DMS114 treated with DMSO at 0.1 percent for 48 hours (cell line): ENCODE measurements at regions not wholly inside any gene's neighbourhood (a gene's known extent, or its start where the extent isn't known, plus 50 kb on each side); places are given as distances from the start of the nearest gene placed in this dataset.

Source experiments
- DNase-seq: peaks from one replicate; lab custom pipeline; 2025; ENCODE audit not compliant: unreplicated experiment; lab: John Stamatoyannopoulos, UW

- DNase-seq, result no peak
Measured at GRCh38 chr3:117893638-117894037, 1141.0 kb downstream of the IGSF11 start.

GRCh38 chr3:117898722-117899522 is 1135.7 kb downstream of the IGSF11 start:
- DNase-seq, result no peak

- DNase-seq, result no peak
Measured at GRCh38 chr3:117903226-117903625, 1131.4 kb downstream of the IGSF11 start.

- no peak for DNase-seq
Measured at GRCh38 chr3:117910820-117911521, 1123.7 kb downstream of the IGSF11 start.

DNA sequence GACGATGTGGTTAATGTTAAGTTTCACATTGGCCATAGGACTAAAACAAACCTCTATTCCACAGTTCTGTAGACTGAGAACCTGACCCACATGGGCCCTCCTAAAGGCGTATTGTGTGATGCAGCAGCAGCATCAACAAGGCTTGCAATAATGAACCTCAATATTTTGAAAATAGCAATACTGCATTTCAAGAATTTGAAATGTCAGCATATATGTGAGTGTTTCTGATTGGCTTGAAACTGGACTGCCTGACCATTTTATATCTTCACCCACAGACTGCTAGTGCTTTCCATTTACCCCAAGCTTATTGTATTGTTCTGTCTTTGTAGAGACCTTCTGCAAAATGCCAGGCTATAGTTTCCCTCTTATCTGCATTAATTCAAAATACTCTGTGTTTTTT is 1122.3 kb downstream of the IGSF11 start:
- DNase-seq, result no peak

GRCh38 chr3:117914540-117915100 is 1120.0 kb downstream of the IGSF11 start:
- no peak for DNase-seq

DNA sequence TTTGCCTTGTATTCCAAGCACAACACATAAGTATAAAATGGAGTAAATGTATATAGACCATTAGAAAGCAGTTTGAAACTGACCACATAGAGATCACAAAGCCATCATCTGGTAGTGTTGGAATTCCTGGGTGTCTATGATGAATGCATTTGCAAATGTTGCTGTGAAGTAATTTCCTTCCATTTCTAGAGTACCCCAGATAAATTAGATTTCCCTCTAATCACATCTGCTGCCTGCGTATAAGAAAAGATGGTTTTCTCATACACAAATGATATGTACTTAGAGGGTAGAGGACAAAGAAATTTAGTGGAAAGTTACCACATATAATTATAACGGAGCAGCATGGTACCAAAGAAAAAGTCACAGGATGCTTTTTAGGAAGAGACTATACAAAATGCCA is 1117.8 kb downstream of the IGSF11 start:
- DNase-seq, result no peak

DNA sequence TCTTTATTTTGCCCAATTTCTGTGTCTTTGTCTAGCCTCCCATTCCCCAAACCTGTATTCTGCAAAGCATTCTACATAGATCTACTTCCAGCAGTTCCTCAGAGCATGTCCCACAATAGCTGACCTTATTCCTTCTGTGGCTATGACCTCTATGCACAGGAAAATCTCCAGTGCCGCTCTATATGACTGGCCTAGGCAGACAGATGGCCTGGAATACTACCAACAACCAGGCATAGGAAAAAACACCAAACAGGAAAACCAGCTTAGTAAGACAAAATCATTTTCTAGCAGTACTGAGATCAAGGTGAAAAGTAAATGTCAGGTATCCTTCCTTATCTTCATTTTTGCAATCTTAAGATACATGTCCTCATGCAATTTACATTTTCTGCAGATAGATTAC is 1115.0 kb downstream of the IGSF11 start:
- no peak for DNase-seq

DNA sequence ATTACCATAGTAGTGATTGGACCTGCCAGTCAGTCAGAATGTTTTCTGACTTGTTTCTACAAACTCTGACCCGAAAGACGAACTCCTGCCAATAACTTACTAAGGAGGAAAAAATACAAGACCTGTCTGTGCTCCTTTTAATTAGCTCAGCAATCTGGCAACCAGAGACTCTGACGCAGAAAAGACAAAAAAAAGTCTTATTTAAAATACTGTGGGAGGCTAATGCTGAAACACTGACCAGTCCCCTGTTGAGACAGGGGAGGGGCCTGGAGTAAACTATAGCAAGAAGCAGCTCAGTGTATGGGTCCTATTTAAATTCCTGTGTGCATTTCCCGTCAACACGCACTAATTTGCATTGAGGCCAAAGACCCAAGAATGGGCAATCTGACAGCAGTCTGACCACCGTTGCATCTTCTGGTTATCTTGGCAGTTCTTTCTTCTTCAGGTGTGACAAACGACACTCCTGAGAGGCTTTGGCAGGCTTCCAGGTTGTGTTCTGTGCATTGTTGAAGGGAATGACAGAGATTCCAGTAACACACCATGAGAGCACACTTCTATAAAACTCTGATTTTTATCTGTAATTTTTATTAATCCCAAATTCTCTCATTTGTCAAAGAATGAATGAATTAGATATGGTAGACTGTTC is 1114.3 kb downstream of the IGSF11 start:
- no peak for DNase-seq

GRCh38 chr3:117921411-117921810 is 1113.2 kb downstream of the IGSF11 start:
- no peak for DNase-seq

DNA sequence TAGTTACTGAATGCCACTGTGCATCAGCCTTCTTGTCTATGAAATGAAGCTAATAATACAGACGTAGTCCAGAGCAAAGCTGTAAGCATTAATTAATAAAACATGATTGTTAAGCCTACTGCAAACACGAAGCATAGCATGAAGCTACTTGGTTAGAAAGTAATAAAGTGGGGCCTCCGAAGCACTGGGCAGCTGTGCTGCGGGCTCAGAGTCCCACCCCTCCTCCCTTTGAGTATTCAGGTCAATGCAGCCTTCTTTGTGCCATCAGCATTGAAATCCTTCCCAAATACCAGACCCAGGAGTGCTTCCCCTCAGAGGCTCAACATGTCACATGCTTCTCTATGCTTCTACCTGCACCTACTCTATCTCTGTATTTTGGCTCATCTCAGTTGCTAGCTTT is 1112.6 kb downstream of the IGSF11 start:
- DNase-seq, result no peak

- no peak for DNase-seq
Measured at GRCh38 chr3:117926819-117927218, 1107.8 kb downstream of the IGSF11 start.

- DNase-seq, result no peak
Measured at GRCh38 chr3:117927825-117928224, 1106.8 kb downstream of the IGSF11 start.

DNA sequence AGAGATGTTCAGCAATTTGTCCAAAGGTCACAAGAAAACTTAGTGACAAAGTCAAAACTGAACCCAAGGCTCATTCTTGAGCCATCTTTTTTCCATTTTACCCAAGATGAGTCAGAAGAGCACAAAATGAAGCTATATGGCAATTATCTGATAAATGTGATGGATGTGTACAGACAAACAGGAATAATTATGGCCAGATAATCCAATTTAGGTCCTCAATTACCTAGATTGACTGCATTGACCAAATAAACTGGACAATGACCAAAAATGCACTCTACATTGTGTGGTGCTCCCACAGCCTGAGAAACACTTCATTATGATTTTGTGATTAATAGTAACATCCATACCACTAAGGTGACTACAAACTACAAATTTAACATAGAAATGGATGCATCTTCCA is 1105.8 kb downstream of the IGSF11 start:
- DNase-seq, result no peak

- no peak for DNase-seq
Measured at GRCh38 chr3:117932441-117932840, 1102.2 kb downstream of the IGSF11 start.

DNA sequence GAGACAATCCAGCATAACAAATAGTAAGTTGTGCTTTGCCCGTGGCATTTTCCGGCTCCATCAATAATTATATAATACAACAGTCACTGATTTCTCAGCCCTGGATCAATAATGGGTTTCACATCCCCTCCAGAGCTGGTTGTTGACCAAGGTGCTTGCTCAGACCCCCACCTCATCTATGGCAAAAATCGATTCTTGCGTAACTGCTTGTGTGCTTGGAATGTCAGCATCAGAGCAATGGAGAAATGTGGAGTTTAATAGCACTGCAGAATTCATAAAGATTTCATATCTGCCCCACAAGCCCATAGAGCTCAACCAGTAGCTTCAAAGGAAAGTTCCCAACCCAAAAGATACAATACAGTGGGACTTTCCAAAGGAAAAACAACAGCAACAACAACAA is 1098.5 kb downstream of the IGSF11 start:
- DNase-seq, result no peak

DNA sequence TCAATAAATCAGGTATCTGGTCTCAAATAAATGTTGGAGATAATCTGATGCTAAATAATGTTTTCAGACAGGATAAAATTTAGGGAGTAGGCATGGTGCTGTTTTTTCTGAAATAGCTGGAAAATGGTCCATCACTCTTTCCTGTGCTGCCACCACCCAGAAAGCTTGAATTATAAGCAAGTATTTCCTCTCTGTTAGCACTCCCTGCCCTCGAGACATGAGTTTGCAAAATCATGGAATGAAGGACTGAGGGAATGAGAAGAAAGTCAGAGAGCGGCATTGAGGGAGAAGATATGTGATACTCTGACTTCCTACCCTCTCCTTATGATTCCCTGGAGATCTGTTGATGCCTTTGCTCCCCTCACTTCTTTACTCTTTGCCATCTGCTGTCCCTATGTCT is 1095.7 kb downstream of the IGSF11 start:
- no peak for DNase-seq

DNA sequence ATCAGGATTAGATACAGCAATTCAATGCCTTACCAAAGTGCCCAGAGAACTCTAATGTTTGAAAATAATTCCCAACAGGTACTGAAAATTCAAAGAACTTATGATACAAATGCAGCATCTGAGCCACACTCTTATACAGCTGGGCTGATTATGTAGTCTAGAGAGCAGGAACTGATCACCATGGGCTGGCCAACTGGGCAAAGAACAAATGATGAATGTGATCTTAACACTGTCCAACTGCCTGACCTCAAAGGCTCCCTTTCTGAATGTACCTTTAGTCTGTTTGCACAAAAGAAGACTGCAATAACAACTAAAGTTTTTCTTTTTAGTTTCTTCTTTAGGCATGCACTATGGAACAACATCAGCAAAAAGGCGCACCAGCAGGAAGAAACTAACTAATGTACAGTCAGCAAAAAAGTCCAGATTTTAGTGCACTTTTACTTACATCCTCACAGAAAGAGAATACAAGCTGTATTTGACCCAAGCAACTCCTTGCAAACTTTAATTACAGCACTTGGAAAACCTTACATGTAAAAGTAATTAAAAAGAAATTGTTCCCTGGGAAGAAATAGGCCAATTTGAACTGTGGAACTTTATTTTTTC is 1095.1 kb downstream of the IGSF11 start:
- DNase-seq, result no peak

DNA sequence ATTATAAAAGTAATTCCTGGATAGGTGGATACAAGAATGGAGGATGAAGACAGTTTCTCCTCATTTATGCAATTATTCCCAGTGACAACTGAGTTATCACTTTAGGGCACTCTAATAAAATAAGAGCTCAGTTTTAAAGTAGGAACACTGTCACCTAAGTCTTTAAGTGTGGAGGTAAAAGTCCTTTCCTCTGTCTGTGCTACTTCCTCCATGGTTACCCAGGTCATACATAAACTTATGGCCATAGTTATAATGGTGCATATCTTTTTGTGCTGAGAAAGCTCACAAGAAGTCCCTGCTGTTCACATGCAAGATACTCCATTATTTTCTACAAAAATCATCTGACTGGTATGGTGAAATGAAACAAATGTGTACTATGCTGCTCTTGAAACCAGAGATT is 1093.6 kb downstream of the IGSF11 start:
- DNase-seq, result no peak

GRCh38 chr3:117941756-117942155 is 1092.9 kb downstream of the IGSF11 start:
- no peak for DNase-seq

GRCh38 chr3:117954131-117954530 is 1080.5 kb downstream of the IGSF11 start:
- no peak for DNase-seq
